Right ventricle myocardium inferior (tissue), 1 donor: ENCODE measurements at regions not wholly inside any gene's neighbourhood (a gene's known extent, or its start where the extent isn't known, plus 50 kb on each side); places are given as distances from the start of the nearest gene placed in this dataset.
"Not testable (repeated sequence)": the region's sequence is repeated elsewhere in the genome, so short reads cannot be mapped to it uniquely, and the experiment has no call there.

Source experiments
- ATAC-seq: fragments of 200-7000 bp; cut with Tn5 transposase; one replicate; pipeline ENCODE4 v1.9.1; 2020; ENCODE audit warnings: mild to moderate bottlenecking, moderate library complexity
- DNase-seq: peaks from one replicate; pipeline ENCODE4 v3.0.0; 2021; ENCODE audit errors: missing footprints
- intact Hi-C: fragments of 100-400 bp; cut with DNase I; formaldehyde crosslinking; loops from one replicate; pipeline ENCODE4 v1.11.0; 2022
- donor health status: DM: no; HTN: yes; CAD: no; lungs with severe emphysema.

DNA sequence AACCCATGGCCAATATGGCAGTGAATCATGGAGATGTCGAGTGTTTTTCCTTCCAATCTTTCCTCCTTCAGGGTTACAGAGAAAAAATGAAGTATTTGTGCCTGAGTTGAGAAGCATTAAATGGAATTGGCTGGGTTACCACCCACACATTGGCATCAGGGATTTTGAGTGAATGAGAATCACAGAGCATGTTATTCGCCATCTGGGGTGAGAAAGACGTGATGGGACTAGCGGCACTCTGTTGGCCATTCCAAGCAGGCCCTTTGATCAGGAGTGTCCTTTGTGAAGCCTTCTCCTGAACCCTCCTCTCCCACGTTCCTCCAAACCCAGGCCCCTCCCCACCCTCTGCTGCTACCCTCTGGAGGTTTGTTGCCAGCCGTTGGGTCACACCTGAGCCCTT, 84.2 kb upstream of the PCDH8 start:
- DNase-seq (no peak), ATAC-seq (no peak)
- intact Hi-C loops = no loop called here

DNA sequence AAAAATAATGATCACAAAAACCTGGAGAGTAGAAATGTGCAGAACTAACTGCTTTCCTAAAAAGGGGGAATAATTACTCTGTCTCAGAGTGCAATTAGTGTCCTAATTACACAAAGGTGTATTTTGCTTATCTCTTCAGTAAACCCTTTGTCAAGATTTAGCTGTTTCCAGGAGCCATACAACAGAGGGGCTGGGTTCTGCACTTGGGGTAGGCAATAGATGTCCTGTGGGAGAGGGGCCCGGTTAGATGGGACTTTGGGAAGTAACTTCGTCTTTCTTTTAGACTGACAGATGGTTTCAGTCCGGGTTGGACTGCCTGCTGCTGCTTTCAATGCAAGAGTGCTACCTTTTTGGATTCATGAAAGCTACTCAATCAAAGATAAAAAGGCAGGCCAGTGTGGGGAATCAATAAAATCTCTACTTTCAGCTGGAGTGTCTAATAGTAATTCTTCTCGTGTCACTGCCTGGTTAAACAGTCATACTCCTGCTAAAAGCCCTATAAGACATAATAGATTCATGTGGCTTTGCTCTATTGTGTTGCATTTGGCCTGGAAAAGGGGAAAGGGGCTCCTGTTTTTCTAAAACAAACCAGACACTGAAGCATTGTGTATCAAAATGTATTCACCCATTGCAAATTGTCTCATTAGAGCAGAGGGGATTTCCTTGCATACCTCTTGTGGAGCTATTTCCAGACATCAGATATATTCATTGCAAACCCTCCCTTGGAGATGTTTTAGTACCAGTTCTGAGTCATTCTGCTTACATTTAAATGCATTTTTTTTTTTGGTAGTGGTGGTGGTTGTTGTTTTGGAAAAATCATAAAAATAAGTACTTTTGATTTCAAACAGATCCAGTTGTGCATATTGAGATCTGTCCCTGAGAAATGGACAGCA, 83.3 kb upstream of the PCDH8 start:
- DNase-seq (no peak), ATAC-seq (no peak)
- intact Hi-C loops = no loop called here

DNA sequence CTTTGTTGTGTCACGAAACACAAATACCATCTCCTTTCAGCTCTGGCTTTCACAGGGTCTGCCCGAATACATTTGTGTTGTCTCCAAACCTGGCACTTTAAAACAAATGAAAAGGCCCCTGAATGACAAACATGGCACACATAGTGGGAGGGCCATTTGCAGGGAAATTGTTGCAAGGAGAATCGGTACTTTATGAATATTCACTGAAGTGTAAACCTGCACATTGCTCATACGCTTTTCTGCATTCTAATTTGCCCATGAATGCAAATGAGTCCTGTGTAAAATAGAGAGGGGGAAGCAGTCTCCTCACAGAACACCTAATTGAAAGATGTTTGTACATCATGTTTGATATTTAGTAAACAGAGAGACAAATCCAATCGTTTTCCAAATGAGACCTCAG, 82.7 kb upstream of the PCDH8 start:
- no peak for ATAC-seq
- no peak for DNase-seq
- intact Hi-C loops = no loop called here

DNA sequence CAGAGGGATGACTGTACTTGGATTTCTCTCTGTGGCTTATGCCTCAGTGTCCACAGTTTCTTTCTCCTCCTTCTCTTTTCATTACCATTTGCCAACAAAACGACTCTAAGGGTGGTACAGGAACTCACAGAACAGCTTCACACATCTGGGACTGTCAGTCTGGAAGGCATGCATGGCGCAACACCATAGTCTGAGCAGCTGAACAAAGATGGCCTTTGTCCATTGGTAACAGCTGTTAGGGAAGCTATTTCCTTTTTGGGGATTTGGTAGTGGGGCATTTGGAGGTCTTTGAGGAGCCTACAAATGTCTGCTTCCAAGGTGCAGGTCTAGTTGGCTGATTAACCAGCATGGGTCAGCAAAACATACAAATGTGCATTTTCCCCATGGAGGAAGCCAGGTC, 81.4 kb upstream of the PCDH8 start:
- no peak for DNase-seq
- intact Hi-C loops = no loop called here
- ATAC-seq = no peak

DNA sequence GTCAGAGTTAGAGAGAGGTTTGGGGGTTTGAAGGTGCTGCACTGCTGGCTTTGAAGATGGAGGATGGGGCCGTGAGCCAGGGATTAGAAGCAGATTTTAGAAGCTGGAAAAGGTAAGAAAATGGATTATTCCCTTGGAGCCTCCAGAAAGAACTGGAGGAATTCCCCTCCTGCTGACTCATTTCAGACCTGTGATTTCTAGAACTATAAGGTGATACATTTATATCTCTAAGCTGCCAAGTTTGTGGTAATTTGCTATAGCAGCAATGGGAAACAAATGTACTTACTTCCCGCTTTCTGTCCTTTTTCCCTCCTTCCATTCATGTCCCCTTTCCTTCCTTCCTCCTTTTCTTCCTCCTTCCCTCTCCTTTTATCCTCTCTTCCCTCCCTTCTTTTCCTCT, 78.5 kb upstream of the PCDH8 start:
- no peak for ATAC-seq
- intact Hi-C loops = no loop called here
- no peak for DNase-seq

DNA sequence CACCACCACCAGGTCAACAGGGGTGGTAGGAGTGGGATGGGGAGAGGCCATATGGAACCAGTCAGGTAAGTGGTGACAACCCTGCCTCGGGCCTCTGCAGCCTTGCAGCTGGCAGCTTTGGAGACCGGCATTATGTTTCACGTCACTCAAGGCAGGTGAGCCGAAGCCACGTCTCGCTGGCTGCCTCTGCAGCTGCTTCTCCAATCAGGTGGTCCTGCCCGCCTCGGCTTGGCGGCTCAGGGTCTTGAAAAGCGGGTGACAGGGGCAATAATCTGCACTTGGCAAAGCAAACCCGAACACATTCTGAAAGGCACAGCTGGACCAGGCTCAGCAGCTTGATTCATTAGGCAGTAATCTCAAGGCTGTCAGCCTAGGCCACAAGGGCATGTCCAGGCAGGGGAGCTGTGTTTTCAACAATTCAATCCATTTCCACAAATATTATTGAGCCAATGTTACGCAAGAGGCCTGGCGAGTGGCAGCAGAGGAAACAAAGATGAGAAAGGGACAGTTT, 77.4 kb upstream of the PCDH8 start:
- ATAC-seq = peak; percentile 85
- peak; percentile 79 for DNase-seq
- intact Hi-C loops = no loop called here

DNA sequence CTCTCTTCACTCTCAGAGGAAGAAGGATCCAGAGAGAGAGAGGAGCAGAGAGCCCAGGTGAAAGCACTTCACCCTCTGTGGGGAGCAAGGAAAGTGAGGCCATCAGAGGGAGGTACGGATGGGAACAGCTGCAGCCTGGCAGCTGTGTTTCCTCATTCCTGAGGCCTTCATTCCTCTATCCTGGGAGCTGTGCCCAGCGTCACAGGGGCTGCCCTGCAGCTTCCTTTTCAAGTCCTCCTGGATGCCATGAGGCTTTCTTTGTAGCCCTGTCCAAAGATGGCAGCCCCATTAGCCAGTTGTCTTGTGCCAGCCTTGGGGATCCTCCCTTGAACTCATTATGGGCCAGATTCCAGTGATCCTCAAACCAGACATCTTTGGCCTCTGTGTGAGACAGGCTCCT, 76.8 kb upstream of the PCDH8 start:
- DNase-seq (no peak), ATAC-seq (peak; percentile 42)
- intact Hi-C loops = no loop called here

DNA sequence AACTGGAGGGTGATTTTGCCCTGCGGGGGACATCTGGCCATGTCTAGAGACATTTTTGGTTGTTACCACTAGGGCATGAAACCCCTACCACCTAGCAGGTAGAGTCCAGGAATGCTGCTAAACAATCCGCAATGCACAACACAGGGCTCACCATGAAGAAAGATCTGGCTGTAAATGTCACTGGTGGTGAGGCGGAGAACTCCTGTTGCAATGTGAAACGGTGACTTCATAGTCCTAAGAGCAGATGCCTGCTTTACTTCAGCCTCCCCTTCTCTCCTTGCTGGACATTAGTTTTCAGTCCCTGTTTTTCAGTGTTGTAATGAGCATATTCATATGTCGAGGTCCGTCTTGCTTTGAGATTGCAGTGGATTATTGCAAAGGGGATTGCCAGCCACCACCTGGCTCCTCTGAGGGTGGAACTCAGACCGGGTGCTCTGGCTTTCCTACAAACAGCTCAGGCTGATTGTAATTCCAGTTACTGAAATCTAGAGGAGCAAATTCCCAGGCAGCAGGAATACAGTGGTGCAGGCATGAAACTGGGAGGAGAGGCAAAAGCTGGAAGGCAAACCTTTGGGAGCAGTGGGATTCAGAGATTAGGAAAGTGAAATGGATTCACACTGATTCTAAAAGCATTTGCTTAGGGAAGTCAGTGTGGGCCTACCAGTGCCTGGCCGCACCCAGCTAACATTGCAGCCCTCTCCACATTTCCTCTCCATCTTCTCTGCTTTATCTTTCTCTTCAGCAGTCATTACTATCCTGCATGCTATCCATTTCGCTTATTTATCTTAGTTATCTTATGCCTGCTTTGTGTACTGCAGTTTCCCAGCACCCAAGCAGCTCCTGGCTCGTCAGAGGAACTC, 76.1 kb upstream of the PCDH8 start:
- DNase-seq (no peak), ATAC-seq (peak; percentile 55)
- intact Hi-C loops = no loop called here

DNA sequence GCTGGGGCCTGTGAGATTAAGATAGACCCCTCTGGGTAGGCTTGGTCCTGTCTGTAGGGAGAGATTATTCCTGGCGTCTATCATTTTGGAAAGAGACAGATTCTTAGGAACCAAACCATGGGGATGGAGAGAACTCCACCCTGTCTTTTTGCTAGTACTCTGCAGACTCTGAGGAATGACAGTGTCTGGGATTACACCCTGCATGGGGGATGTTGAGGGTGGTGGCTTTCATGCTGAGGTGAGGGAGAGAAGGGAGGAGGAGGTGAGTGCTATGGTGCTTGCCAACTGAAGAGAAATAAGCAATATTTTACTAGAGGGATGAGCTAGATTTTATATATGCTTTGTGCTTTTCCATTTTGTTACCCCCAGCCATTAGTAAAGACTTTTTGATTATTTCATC, 74.5 kb upstream of the PCDH8 start:
- no peak for ATAC-seq
- no peak for DNase-seq
- intact Hi-C loops = no loop called here

DNA sequence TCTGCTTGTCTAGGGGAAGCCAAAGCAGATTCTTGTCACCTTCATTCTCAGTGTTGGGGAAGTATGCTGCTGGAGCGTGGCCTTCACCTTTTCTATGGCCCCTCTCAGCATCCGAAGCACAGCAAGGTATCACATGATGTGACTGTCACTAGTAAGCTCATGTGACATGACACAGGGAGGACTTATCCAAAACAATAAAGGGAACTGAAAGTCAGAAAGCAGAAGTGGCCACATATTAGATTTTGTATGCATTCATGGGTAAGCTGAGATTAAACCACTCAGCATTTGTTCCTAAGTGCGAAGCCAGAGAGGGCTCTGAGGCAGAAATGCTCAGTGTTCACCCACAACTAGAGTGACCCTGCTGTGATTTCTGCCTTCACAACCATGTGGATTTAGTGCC, 72.8 kb upstream of the PCDH8 start:
- ATAC-seq = no peak
- intact Hi-C loops = no loop called here

DNA sequence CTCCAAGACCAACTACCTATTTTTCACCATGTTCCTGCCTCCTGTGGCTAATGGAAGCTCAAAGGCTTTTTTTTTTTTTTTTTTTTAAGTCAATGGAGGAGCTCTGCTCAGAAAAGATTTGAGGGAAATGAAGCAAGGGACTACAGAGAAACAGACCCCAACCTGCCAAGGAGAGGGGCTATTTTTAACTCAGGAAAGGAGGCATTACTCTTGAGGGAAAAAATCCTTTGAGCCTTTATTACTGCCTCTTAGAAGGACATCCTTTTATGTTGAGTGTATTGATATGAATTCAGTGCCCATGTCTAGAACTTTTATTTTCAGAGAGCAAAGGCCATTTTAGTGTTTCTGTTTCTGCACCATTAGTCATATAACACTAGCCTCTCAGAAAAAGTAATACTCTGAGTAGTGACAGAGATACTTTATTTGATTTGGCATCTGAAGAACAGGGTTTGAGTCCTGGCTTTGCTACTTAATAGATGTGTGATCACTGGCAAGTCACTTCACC, 68.1 kb upstream of the PCDH8 start:
- intact Hi-C loops = no loop called here
- DNase-seq (no peak), ATAC-seq (no peak)

More for the DNA sequence above, 72.8 kb upstream of the PCDH8 start:
- no peak for DNase-seq

DNA sequence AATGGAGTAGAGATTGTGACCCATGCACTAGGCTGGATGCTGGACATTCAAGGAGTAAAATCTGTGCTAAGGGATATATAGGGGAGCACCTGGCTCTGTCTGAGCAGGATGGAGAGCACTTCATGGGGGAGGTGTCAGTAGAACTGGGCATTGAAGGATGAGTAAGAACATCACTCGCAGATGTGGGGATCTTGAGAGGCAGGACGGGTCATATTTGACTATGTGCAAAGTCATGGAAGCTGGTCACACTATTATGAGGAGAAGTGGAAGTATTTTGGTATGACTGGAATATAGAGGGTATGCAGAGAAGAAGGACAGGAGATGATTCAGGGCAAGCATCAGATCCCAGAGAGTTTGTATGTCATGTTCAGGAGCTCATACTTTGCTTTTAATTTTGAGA, 62.9 kb upstream of the PCDH8 start:
- intact Hi-C loops = no loop called here
- ATAC-seq = no peak
- DNase-seq = no peak

DNA sequence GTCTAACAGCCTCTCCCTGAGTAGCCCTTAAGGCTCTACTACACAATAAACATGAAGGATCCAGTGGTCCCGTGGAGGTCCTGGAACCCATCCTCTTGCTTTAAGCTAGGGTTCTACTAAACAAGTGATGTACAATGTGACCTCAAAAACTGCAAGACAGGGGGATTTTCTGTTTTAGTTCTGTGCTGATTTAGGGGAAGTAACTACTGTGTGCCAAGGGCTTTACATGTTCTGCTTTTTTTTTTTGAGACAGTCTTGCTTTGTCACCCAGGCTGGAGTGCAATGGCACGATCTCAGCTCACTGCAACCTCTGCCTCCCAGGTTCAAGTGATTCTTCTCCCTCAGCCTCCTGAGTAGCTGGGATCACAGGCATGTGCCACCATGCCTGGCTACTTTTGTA, 61.9 kb upstream of the PCDH8 start:
- intact Hi-C loops, DNase-seq: not testable (repeated sequence)
- ATAC-seq = peak; percentile 65

DNA sequence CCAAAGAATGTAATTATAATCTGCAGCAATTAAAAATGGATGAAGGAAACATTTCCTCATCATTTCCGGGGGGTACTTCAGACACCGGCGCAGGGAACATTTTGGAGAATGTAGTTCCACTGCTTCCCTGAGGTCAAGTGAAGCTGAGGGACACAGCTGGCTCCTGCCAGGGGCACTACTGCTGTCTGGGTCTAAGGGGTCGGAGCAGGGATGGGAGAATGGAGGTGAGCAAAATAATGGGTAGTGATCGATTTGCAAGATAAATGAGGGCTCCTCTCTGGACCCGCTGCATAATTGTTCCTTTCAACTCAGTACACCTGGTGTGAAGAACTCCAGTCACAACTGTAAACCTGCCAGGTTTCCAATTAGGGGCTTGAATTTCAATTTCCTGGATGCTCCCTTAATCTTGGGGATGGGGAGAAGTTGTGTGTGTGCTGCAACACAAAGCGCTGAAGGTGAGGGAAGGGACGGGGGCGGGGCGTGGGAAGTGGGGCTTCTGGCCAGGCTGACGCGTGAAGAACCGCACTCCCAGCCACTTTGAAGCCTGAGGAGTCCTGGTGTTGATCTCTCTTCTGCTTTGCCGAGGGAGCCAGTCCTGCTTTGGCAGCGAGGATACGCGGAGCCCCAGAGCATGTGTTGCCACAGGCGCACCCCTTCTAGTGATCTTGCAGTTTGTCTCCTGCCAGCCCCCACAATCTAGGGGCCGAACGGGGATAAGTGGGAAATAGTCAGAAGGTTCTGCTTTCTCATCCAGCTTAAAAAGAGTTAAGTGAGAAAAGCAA, 57.9 kb upstream of the PCDH8 start:
- ATAC-seq (no peak), DNase-seq (no peak)
- intact Hi-C loops = no loop called here

DNA sequence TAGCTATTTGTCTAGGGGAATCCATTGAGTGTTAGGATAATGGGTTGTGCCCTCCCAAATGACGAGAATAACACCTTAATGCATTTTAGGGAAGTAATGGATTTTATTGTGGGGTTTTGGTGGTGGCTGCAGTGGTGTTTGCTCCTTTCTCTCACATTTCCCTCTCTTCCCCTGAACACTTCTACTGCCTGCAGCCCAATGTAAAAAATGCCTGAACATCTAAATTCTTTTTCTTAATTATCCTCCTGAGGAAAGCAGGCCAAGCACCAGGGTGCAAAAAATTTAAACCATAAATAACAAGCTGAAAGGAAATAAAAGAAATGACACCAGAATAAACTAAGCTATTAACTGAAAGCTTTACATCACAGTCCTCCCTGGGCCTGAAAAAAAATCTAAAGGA, 57.3 kb upstream of the PCDH8 start:
- DNase-seq (no peak), ATAC-seq (no peak)
- intact Hi-C loops = no loop called here

DNA sequence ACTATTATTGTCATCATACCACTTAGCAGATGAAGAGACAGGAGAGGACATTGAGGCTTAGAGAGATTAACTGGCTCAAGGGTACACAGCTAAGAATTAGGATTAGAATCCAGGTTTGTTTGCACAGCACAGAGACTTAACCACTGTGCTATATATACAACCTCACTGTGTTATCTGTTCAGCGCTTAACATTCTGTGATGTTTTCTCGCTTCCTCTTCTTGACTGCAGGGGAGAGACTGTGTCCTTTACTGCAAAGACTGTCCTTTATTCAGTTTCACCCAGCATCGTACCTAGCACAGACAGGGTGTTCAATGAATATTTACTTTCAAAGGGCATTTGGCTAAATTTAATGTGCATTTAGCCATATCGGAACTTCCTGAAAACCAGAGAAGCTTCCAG, 54.9 kb upstream of the PCDH8 start:
- intact Hi-C loops = no loop called here
- ATAC-seq (no peak), DNase-seq (no peak)

DNA sequence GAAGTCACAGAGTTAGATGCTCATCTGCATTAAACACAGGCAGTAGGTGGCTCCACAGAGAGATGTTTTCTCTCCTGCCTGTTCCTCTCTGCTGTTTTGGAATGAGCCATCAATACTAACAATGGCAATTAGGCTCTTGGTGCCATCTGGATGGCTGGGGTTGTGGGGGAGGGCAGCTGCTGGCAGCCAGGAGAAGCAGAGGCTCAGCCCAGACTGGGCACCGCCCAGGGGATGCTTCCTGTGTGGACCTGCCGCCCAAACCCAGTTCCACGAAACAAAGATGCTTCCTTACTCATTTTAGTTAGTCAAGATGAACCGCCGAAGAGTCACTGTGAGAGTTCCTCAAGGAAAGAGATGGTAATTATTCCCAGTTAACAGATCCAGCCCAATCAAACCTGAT, 50.8 kb upstream of the PCDH8 start:
- no peak for ATAC-seq
- intact Hi-C loops = no loop called here

More for the DNA sequence above, 50.8 kb upstream of the PCDH8 start:
- no peak for DNase-seq
